ENCODE measurements at regions not wholly inside any gene's neighbourhood (a gene's known extent, or its start where the extent isn't known, plus 50 kb on each side); places are given as distances from the start of the nearest gene placed in this dataset.

- H3K27me3 ChIP-seq (ENCODE audit: low read depth), result peaks cover 11% of the 10 kb centered on the region
- in situ Hi-C loops (cut with MboI; ENCODE audit: low sequenced_read_pairs), result no loop called here
- H3K9me3 ChIP-seq, result no peaks in the 10 kb centered on the region
- no peaks in the 10 kb centered on the region for H3K36me3 ChIP-seq (replicated peaks)
- no peak for DNase-seq (ENCODE audit: low spot score in 2 of 2)
- no peaks in the 10 kb centered on the region for H3K4me1 ChIP-seq
- H3K4me3 ChIP-seq, result no peak overlapping the region
Observed at GRCh38 chr1:114274621-114275317, 121.1 kb upstream of the SYT6 start.

GRCh38 chr1:114272593-114272992 lies 118.9 kb upstream of the SYT6 start:
- no peak for DNase-seq (ENCODE audit: low spot score in 2 of 2)
- Histone ChIP-seq H3K27me3 (ENCODE audit: low read depth) (peaks cover 11% of the 10 kb centered on the region), H3K4me1 (no peaks in the 10 kb centered on the region), H3K9me3 (no peaks in the 10 kb centered on the region), H3K36me3 (replicated peaks) (no peaks in the 10 kb centered on the region), H3K4me3 (no peak overlapping the region)
- in situ Hi-C loops (cut with MboI; ENCODE audit: low sequenced_read_pairs), result no loop called here

GRCh38 chr1:114270718-114271117 lies 117.0 kb upstream of the SYT6 start:
- Histone ChIP-seq H3K4me1 (no peaks in the 10 kb centered on the region), H3K9me3 (no peaks in the 10 kb centered on the region), H3K36me3 (replicated peaks) (no peaks in the 10 kb centered on the region), H3K27me3 (ENCODE audit: low read depth) (peaks cover 11% of the 10 kb centered on the region), H3K4me3 (no peak overlapping the region)
- no peak for DNase-seq (ENCODE audit: low spot score in 2 of 2)
- in situ Hi-C loops (cut with MboI; ENCODE audit: low sequenced_read_pairs), result no loop called here

- peaks cover 11% of the 10 kb centered on the region for H3K27me3 ChIP-seq (ENCODE audit: low read depth)
- in situ Hi-C loops (cut with MboI; ENCODE audit: low sequenced_read_pairs), result no loop called here
- H3K9me3 ChIP-seq, result no peaks in the 10 kb centered on the region
- DNase-seq (ENCODE audit: low spot score in 2 of 2), result no peak
- no peaks in the 10 kb centered on the region for H3K4me1 ChIP-seq
- no peaks in the 10 kb centered on the region for H3K36me3 ChIP-seq (replicated peaks)
- no peak overlapping the region for H3K4me3 ChIP-seq
Observed at GRCh38 chr1:114270282-114270681, 116.6 kb upstream of the SYT6 start.

DNA sequence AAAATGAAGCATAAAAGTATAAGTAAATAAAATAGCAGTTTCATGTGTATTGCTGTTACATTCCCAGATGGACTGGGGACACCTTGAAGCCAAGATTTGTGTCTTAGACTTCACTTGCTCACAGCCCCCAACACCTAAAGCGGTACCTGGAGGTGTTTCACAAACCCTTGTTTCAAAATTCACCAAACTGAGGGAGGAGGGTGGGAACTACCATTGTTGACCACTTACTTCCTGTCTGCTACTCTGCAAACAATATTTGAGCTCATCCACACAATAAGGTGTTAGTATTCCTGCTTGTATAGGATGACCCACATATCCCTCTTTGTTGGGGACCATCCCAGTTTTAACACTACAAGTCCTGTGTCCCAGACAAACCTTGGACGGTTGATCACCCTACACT lies 115.9 kb upstream of the SYT6 start:
- in situ Hi-C loops (cut with MboI; ENCODE audit: low sequenced_read_pairs), result no loop called here
- no peaks in the 10 kb centered on the region for H3K4me1 ChIP-seq
- no peaks in the 10 kb centered on the region for H3K9me3 ChIP-seq
- H3K27me3 ChIP-seq (ENCODE audit: low read depth), result peaks cover 11% of the 10 kb centered on the region
- no peak overlapping the region for H3K4me3 ChIP-seq
- DNase-seq (ENCODE audit: low spot score in 2 of 2), result no peak
- no peaks in the 10 kb centered on the region for H3K36me3 ChIP-seq (replicated peaks)

DNA sequence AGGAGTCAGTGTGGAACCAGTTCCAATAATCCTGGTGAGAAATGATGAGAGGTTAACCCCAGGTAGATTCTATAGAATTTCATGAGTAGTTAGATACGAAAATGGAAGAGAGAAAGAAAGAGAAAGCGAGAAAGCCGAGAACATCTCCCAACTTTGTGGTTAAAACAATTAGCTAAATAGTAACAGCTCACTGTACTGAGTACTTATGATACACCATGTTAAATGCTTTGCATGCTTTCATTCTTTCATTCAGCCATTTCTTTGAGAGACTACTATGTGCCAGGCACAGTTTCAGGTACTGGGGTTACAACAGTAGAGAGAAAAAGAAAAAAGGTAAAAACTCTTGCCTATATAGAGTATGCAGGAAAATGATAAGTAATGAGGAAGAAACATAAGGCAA lies 109.7 kb upstream of the SYT6 start:
- Histone ChIP-seq H3K4me1 (no peaks in the 10 kb centered on the region), H3K9me3 (no peaks in the 10 kb centered on the region), H3K27me3 (ENCODE audit: low read depth) (no peaks in the 10 kb centered on the region; the same call in 1 of the 2 replicates), H3K4me3 (no peak overlapping the region), H3K36me3 (replicated peaks) (no peaks in the 10 kb centered on the region)
- in situ Hi-C loops (cut with MboI; ENCODE audit: low sequenced_read_pairs), result no loop called here
- no peak for DNase-seq (ENCODE audit: low spot score in 2 of 2)

GRCh38 chr1:114262337-114262736 lies 108.7 kb upstream of the SYT6 start:
- Histone ChIP-seq H3K36me3 (replicated peaks) (no peaks in the 10 kb centered on the region), H3K4me3 (no peak overlapping the region), H3K27me3 (ENCODE audit: low read depth) (no peaks in the 10 kb centered on the region; the same call in 1 of the 2 replicates), H3K4me1 (no peaks in the 10 kb centered on the region), H3K9me3 (no peaks in the 10 kb centered on the region)
- in situ Hi-C loops (cut with MboI; ENCODE audit: low sequenced_read_pairs), result no loop called here
- no peak for DNase-seq (ENCODE audit: low spot score in 2 of 2)

GRCh38 chr1:114260805-114261484 lies 107.3 kb upstream of the SYT6 start:
- H3K4me1 ChIP-seq, result no peaks in the 10 kb centered on the region
- in situ Hi-C loops (cut with MboI; ENCODE audit: low sequenced_read_pairs), result no loop called here
- H3K4me3 ChIP-seq, result no peak overlapping the region
- no peaks in the 10 kb centered on the region for H3K9me3 ChIP-seq
- H3K36me3 ChIP-seq (replicated peaks), result no peaks in the 10 kb centered on the region
- H3K27me3 ChIP-seq (ENCODE audit: low read depth), result no peaks in the 10 kb centered on the region; the same call in 1 of the 2 replicates
- DNase-seq (ENCODE audit: low spot score in 2 of 2), result no peak

DNA sequence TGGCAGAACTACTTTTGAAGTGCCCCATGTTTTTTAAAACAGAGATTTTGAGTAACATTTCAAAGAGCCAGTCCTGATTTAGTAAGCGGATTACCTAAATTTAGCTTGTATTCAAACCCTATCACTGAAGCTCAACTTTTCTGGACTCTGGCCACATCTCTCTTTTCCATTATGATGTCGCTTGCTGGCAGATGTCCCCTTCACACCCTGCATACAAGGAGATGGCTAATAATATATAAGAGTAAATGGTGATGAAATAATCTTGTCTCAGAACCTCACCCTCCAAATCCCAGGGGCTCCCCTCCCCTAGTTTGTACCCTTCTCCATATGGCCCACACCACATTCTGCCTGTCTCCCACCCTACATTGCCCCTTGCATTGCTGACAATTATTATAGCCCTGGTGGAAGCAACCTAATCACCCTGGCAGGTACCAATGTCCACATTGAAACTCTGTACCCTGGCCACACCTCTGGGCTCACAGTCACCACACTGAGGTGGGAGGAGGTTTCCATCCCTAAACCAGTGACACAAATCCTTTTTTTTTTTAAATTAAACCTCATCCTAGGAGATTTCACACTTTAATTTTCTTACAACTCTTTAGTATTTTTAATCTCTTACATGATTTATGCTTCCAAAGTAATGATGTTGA lies 106.0 kb upstream of the SYT6 start:
- H3K9me3 ChIP-seq, result no peaks in the 10 kb centered on the region; the same call in 1 of the 2 replicates
- DNase-seq (ENCODE audit: low spot score in 2 of 2), result no peak
- no peak overlapping the region for H3K4me3 ChIP-seq
- no peaks in the 10 kb centered on the region for H3K4me1 ChIP-seq
- no peaks in the 10 kb centered on the region for H3K36me3 ChIP-seq (replicated peaks)
- H3K27me3 ChIP-seq (ENCODE audit: low read depth), result no peaks in the 10 kb centered on the region; the same call in 1 of the 2 replicates
- in situ Hi-C loops (cut with MboI; ENCODE audit: low sequenced_read_pairs), result no loop called here

DNA sequence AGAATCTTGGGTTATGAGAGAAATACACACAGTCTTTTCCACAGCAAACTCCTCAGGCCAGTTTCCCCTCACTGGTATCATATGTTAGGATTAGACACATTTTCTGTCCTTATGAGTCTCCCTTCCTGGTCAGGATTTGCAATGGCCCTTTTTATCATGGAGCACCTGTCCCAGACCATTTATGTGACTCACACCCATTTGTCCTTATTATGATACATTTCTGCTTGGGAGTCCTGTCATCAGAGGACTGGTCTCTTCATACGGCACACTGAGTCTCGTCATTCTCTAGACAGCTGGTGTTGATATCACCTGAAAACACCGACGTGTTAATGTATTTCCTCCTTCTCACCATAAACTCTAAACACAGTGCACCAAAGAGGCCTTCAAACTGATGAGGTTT lies 105.0 kb upstream of the SYT6 start:
- no peaks in the 10 kb centered on the region; the same call in 1 of the 2 replicates for H3K27me3 ChIP-seq (ENCODE audit: low read depth)

DNA sequence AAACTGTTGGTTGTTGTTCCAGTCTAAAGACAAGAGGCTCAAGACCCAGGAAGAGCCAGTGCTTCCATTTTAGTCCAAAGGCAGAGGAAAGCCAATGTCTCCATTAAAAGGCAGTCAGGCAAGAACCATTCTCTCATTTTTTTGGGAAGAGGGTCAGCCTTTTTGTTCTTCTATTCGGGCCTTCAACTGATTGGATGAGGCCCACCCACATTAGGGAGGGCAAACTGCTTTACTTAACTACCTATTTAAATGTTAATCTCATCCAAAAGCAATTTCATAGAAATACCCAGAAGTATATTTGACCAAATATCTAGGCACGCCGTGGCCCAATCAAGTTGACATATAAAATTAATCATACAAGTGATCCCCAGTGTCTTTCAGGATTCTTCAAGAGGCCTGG lies 104.4 kb upstream of the SYT6 start:
- in situ Hi-C loops (cut with MboI; ENCODE audit: low sequenced_read_pairs), result no loop called here
- Histone ChIP-seq H3K27me3 (ENCODE audit: low read depth) (no peaks in the 10 kb centered on the region; the same call in 1 of the 2 replicates), H3K4me3 (no peak overlapping the region), H3K9me3 (no peaks in the 10 kb centered on the region; the same call in 1 of the 2 replicates), H3K4me1 (no peaks in the 10 kb centered on the region), H3K36me3 (replicated peaks) (no peaks in the 10 kb centered on the region)
- no peak for DNase-seq (ENCODE audit: low spot score in 2 of 2)

More for the DNA sequence above, 105.0 kb upstream of the SYT6 start:
- H3K4me3 ChIP-seq, result no peak overlapping the region
- in situ Hi-C loops (cut with MboI; ENCODE audit: low sequenced_read_pairs), result no loop called here
- H3K36me3 ChIP-seq (replicated peaks), result no peaks in the 10 kb centered on the region
- H3K4me1 ChIP-seq, result no peaks in the 10 kb centered on the region
- H3K9me3 ChIP-seq, result no peaks in the 10 kb centered on the region; the same call in 1 of the 2 replicates
- no peak for DNase-seq (ENCODE audit: low spot score in 2 of 2)

- no peak for DNase-seq (ENCODE audit: low spot score in 2 of 2)
- Histone ChIP-seq H3K4me3 (no peak overlapping the region), H3K9me3 (no peaks in the 10 kb centered on the region; the same call in 1 of the 2 replicates), H3K36me3 (replicated peaks) (no peaks in the 10 kb centered on the region), H3K27me3 (ENCODE audit: low read depth) (no peaks in the 10 kb centered on the region; the same call in 1 of the 2 replicates), H3K4me1 (no peaks in the 10 kb centered on the region)
- in situ Hi-C loops (cut with MboI; ENCODE audit: low sequenced_read_pairs), result no loop called here
Observed at GRCh38 chr1:114257554-114257953, 103.9 kb upstream of the SYT6 start.

GRCh38 chr1:114253900-114254299 lies 100.2 kb upstream of the SYT6 start:
- DNase-seq (ENCODE audit: low spot score in 2 of 2), result no peak
- H3K36me3 ChIP-seq (replicated peaks), result no peaks in the 10 kb centered on the region
- no peaks in the 10 kb centered on the region for H3K4me1 ChIP-seq
- no peak overlapping the region for H3K4me3 ChIP-seq
- no peaks in the 10 kb centered on the region; the same call in 1 of the 2 replicates for H3K9me3 ChIP-seq
- H3K27me3 ChIP-seq (ENCODE audit: low read depth), result no peaks in the 10 kb centered on the region
- in situ Hi-C loops (cut with MboI; ENCODE audit: low sequenced_read_pairs), result no loop called here

DNA sequence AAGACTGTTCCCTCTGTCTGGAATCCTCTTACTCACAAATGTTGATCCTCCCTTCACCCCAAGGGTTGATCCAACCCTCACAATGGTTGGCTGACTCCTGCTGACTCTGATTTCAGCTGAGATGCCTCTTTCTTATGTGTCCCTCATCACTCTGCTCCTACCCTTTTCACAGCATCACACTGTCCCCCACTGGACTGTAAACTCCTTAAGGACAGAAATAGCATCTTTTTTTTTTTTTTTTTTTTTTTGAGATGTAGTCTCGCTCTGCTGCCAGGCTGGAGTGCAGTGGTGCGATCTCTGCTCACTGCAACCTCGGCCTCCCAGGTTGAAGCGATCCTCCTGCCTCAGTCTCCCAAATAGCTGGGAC lies 97.9 kb upstream of the SYT6 start:
- no peaks in the 10 kb centered on the region for H3K4me1 ChIP-seq
- no peak overlapping the region for H3K4me3 ChIP-seq
- H3K36me3 ChIP-seq (replicated peaks), result no peaks in the 10 kb centered on the region
- no peaks in the 10 kb centered on the region; the same call in 1 of the 2 replicates for H3K9me3 ChIP-seq
- no peaks in the 10 kb centered on the region for H3K27me3 ChIP-seq (ENCODE audit: low read depth)
- in situ Hi-C loops (cut with MboI; ENCODE audit: low sequenced_read_pairs), result no loop called here
- no peak for DNase-seq (ENCODE audit: low spot score in 2 of 2)

Data from HAP-1 (cell line).